ENCODE measurements at regions not wholly inside any gene's neighbourhood (a gene's known extent, or its start where the extent isn't known, plus 50 kb on each side); places are given as distances from the start of the nearest gene placed in this dataset.
"Not testable (repeated sequence)": the region's sequence is repeated elsewhere in the genome, so short reads cannot be mapped to it uniquely, and the experiment has no call there.

DNA sequence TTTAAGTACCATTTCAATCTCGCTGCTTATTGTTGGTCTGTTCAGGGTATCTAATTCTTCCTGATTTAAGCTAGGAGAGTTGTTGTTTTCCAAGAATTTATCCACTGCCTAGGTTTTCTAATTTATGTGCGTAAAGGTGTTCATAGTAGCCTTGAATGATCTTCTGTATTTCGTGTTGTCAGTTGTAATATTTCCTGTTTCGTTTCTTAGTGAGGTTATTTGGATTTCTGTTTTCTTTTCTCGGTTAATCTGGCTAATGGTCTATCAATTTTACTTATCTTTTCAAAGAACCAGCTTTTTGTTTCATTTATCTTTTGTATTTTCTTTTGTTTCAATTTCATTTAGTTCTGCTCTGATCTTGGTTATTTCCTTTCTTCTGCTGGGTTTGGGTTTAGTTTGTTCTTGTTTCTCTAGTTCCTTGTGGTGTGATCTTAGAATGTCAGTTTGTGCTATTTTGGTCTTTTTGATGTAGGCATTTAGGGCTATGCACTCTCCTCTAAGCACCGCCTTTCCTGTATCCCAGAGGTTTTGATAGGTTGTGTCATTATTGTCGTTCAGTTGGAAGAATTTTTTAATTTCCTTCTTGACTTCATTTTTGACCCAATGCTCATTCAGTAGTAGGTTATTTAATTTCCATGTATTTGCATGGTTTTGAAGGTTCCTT is 92.5 kb upstream of the CSRP2 start:
- TF ChIP-seq, protein P1, sequence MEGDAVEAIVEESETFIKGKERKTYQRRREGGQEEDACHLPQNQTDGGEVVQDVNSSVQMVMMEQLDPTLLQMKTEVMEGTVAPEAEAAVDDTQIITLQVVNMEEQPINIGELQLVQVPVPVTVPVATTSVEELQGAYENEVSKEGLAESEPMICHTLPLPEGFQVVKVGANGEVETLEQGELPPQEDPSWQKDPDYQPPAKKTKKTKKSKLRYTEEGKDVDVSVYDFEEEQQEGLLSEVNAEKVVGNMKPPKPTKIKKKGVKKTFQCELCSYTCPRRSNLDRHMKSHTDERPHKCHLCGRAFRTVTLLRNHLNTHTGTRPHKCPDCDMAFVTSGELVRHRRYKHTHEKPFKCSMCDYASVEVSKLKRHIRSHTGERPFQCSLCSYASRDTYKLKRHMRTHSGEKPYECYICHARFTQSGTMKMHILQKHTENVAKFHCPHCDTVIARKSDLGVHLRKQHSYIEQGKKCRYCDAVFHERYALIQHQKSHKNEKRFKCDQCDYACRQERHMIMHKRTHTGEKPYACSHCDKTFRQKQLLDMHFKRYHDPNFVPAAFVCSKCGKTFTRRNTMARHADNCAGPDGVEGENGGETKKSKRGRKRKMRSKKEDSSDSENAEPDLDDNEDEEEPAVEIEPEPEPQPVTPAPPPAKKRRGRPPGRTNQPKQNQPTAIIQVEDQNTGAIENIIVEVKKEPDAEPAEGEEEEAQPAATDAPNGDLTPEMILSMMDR (conservative IDR thresholded peaks at IDR 0.05 in 1 of 2, IDR thresholded peaks at IDR 0.05 in 1 of 2; ENCODE audit: low read depth in 1 of 2, low read length in 2 of 2): not testable (repeated sequence)
- not testable (repeated sequence) for TF ChIP-seq EZH2 (IDR thresholded peaks at IDR 0.05; ENCODE audit: low read length, missing control alignments)
